ENCODE measurements at regions not wholly inside any gene's neighbourhood (a gene's known extent, or its start where the extent isn't known, plus 50 kb on each side); places are given as distances from the start of the nearest gene placed in this dataset.

GRCh38 chr7:10799475-10799874, 174.2 kb upstream of the PHF14 start:
- Histone ChIP-seq H3K27me3 (ENCODE audit: insufficient read depth, low read length) (no peaks in the 10 kb centered on the region), H3K9me3 (ENCODE audit: low read length) (no peaks in the 10 kb centered on the region), H3K36me3 (ENCODE audit: insufficient read depth, low read length) (no peaks in the 10 kb centered on the region), H3K4me1 (ENCODE audit: insufficient read depth, low read length) (no peaks in the 10 kb centered on the region), H2AFZ (ENCODE audit: low read depth, low read length) (no peak overlapping the region), H3K4me3 (ENCODE audit: low read length) (no peak overlapping the region)

DNA sequence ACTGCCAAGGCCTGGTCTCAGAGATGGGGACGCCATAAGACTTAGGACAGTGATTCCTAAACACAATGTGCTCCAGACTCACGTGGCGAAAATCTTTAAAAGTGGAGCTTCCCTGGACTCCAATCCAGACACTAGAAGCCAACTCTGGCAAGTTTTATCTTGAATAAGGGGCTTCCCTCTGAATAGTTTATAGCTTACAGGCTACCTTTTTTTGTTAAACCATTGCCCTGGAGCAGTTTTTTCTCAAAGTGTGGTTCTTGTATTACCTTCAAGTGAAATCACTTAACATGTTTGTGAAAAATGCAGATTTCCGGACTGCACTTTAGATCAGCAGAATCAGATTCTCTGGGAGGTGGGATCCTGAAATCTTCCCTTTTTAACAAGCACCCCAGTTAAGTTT, 171.7 kb upstream of the PHF14 start:
- H3K27me3 ChIP-seq (ENCODE audit: insufficient read depth, low read length): no peaks in the 10 kb centered on the region
- H3K36me3 ChIP-seq (ENCODE audit: insufficient read depth, low read length): no peaks in the 10 kb centered on the region
- H2AFZ ChIP-seq (ENCODE audit: low read depth, low read length): no peak overlapping the region
- no peaks in the 10 kb centered on the region for H3K9me3 ChIP-seq (ENCODE audit: low read length)
- H3K4me3 ChIP-seq (ENCODE audit: low read length): no peak overlapping the region
- H3K4me1 ChIP-seq (ENCODE audit: insufficient read depth, low read length): no peaks in the 10 kb centered on the region

- no peak overlapping the region for H3K4me3 ChIP-seq (ENCODE audit: low read length)
- H3K27me3 ChIP-seq (ENCODE audit: insufficient read depth, low read length): no peaks in the 10 kb centered on the region
- no peaks in the 10 kb centered on the region for H3K9me3 ChIP-seq (ENCODE audit: low read length)
- no peaks in the 10 kb centered on the region for H3K36me3 ChIP-seq (ENCODE audit: insufficient read depth, low read length)
- no peak overlapping the region for H2AFZ ChIP-seq (ENCODE audit: low read depth, low read length)
- H3K4me1 ChIP-seq (ENCODE audit: insufficient read depth, low read length): no peaks in the 10 kb centered on the region
These were observed 171.1 kb upstream of the PHF14 start for GRCh38 chr7:10802526-10802925.

DNA sequence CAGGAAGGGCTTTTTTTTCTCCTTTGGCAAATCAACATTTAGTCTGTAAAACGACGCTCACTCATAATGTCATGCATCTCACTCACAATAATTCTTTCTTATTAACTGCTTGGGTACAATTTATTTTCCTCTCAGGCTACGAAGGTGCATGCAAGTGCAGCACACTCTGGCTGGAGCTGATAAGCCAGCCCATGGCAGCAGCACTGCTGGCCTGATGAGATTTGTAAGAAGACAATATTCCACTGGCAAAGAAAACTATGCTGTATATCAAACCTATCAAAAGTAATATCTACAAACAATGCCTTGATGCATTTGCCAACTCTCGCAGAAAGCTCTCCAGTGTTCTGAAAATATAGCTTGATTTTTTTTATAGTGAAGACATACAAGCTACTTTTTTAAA, 170.0 kb upstream of the PHF14 start:
- H3K9me3 ChIP-seq (ENCODE audit: low read length): no peaks in the 10 kb centered on the region
- no peak overlapping the region for H3K4me3 ChIP-seq (ENCODE audit: low read length)
- no peaks in the 10 kb centered on the region for H3K4me1 ChIP-seq (ENCODE audit: insufficient read depth, low read length)
- no peak overlapping the region for H2AFZ ChIP-seq (ENCODE audit: low read depth, low read length)
- H3K36me3 ChIP-seq (ENCODE audit: insufficient read depth, low read length): no peaks in the 10 kb centered on the region
- no peaks in the 10 kb centered on the region for H3K27me3 ChIP-seq (ENCODE audit: insufficient read depth, low read length)

DNA sequence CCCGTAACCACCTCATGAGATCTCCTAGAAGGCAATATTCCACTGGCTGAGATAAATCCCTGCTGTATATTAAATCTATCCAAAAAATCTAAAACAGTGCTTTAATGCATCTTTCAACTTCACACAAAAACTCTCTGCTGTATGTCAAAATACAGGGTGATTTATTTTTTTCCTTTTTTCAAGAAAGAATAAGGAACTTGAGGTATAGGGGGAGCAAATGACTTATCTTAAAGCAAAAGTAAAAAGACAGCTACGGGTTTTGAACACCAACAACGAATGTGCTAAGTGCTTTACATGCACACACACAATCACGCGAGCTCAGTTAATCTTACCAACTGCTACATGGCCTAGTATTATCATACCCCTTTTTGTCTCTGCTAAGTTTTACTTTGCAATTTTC, 168.9 kb upstream of the PHF14 start:
- Histone ChIP-seq H3K9me3 (ENCODE audit: low read length) (no peaks in the 10 kb centered on the region), H2AFZ (ENCODE audit: low read depth, low read length) (no peak overlapping the region), H3K27me3 (ENCODE audit: insufficient read depth, low read length) (no peaks in the 10 kb centered on the region), H3K36me3 (ENCODE audit: insufficient read depth, low read length) (no peaks in the 10 kb centered on the region), H3K4me1 (ENCODE audit: insufficient read depth, low read length) (no peaks in the 10 kb centered on the region), H3K4me3 (ENCODE audit: low read length) (no peak overlapping the region)

GRCh38 chr7:10815546-10815945, 158.1 kb upstream of the PHF14 start:
- H3K27me3 ChIP-seq (ENCODE audit: insufficient read depth, low read length): no peaks in the 10 kb centered on the region
- no peak overlapping the region for H3K4me3 ChIP-seq (ENCODE audit: low read length)
- no peaks in the 10 kb centered on the region for H3K36me3 ChIP-seq (ENCODE audit: insufficient read depth, low read length)
- no peak overlapping the region for H2AFZ ChIP-seq (ENCODE audit: low read depth, low read length)
- H3K4me1 ChIP-seq (ENCODE audit: insufficient read depth, low read length): no peaks in the 10 kb centered on the region
- H3K9me3 ChIP-seq (ENCODE audit: low read length): no peaks in the 10 kb centered on the region

DNA sequence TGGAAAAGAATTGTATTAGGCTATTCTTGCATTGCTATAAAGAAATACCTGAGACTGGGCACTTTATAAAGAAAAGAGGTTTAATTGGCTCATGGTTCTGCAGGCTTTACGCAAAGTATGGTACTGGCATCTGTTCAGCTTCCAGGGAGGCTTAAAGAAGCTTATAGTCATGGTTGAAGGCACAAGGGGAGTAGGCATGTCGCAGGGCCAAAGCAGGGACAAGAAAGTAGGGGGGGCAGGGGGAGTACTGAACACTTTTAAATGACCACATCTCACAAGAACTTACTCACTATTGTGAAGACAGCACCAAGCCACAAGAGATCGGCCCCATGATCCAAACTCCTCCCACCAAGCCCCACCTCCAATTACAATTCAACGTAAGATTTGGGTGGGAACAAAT, 152.5 kb upstream of the PHF14 start:
- Histone ChIP-seq H3K4me1 (ENCODE audit: insufficient read depth, low read length) (no peaks in the 10 kb centered on the region), H3K9me3 (ENCODE audit: low read length) (no peaks in the 10 kb centered on the region), H3K4me3 (ENCODE audit: low read length) (no peak overlapping the region), H2AFZ (ENCODE audit: low read depth, low read length) (no peak overlapping the region), H3K36me3 (ENCODE audit: insufficient read depth, low read length) (no peaks in the 10 kb centered on the region), H3K27me3 (ENCODE audit: insufficient read depth, low read length) (no peaks in the 10 kb centered on the region)

- Histone ChIP-seq H3K27me3 (ENCODE audit: insufficient read depth, low read length) (no peaks in the 10 kb centered on the region), H3K4me1 (ENCODE audit: insufficient read depth, low read length) (no peaks in the 10 kb centered on the region), H3K9me3 (ENCODE audit: low read length) (no peaks in the 10 kb centered on the region), H3K36me3 (ENCODE audit: insufficient read depth, low read length) (no peaks in the 10 kb centered on the region), H2AFZ (ENCODE audit: low read depth, low read length) (no peak overlapping the region), H3K4me3 (ENCODE audit: low read length) (no peak overlapping the region)
These were observed 149.5 kb upstream of the PHF14 start for GRCh38 chr7:10824154-10824553.

- Histone ChIP-seq H3K9me3 (ENCODE audit: low read length) (no peaks in the 10 kb centered on the region), H3K4me3 (ENCODE audit: low read length) (no peak overlapping the region), H3K27me3 (ENCODE audit: insufficient read depth, low read length) (no peaks in the 10 kb centered on the region), H2AFZ (ENCODE audit: low read depth, low read length) (no peak overlapping the region), H3K4me1 (ENCODE audit: insufficient read depth, low read length) (no peaks in the 10 kb centered on the region), H3K36me3 (ENCODE audit: insufficient read depth, low read length) (no peaks in the 10 kb centered on the region)
These were observed 135.4 kb upstream of the PHF14 start for GRCh38 chr7:10838228-10838627.

DNA sequence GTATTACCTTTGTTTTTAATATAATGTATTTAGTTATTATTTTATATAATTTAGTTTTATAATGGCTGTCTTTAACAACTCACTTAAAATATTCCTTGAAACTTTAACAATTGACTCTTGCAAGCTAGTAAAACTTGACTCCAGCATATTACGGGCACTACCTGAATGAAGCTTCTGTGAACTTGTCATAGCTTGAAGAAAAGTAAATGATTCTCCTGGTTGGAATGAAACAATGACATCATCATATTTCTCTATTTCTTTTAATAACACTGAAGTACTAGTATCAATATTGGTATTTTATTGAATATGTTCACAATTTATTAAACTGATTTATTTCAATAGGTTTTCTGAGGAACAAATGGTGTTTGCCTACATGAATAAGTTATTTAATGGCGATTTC, 128.4 kb upstream of the PHF14 start:
- H3K4me3 ChIP-seq (ENCODE audit: low read length): no peak overlapping the region
- no peaks in the 10 kb centered on the region for H3K9me3 ChIP-seq (ENCODE audit: low read length)
- H3K27me3 ChIP-seq (ENCODE audit: insufficient read depth, low read length): no peaks in the 10 kb centered on the region
- no peaks in the 10 kb centered on the region for H3K4me1 ChIP-seq (ENCODE audit: insufficient read depth, low read length)
- no peaks in the 10 kb centered on the region for H3K36me3 ChIP-seq (ENCODE audit: insufficient read depth, low read length)
- no peak overlapping the region for H2AFZ ChIP-seq (ENCODE audit: low read depth, low read length)

DNA sequence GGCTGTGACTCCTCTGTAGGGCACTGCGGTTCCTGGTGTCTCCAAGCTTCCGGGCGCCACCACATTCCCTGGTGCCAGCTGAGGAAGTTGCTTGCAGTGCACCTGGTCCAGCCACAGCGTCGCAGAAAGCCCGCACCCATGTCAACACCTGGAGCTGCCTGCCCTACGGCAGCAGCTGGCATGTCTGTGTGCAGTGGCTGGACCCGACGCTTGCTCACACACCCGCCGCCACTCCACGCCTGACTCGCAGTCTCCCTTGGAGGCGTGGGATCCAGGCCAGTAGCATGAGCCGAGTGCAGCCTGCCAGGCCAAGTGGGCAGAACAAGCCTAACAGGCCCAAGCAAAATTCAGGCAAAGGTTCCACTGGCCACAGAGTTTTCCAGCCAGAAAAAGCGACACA, 118.1 kb upstream of the PHF14 start:
- H2AFZ ChIP-seq (ENCODE audit: low read depth, low read length): no peak overlapping the region
- H3K9me3 ChIP-seq (ENCODE audit: low read length): no peaks in the 10 kb centered on the region
- H3K4me1 ChIP-seq (ENCODE audit: insufficient read depth, low read length): no peaks in the 10 kb centered on the region
- H3K4me3 ChIP-seq (ENCODE audit: low read length): no peak overlapping the region
- H3K27me3 ChIP-seq (ENCODE audit: insufficient read depth, low read length): no peaks in the 10 kb centered on the region
- no peaks in the 10 kb centered on the region for H3K36me3 ChIP-seq (ENCODE audit: insufficient read depth, low read length)

GRCh38 chr7:10860516-10860915, 113.2 kb upstream of the PHF14 start:
- no peaks in the 10 kb centered on the region for H3K27me3 ChIP-seq (ENCODE audit: insufficient read depth, low read length)
- no peaks in the 10 kb centered on the region for H3K36me3 ChIP-seq (ENCODE audit: insufficient read depth, low read length)
- no peaks in the 10 kb centered on the region for H3K9me3 ChIP-seq (ENCODE audit: low read length)
- H3K4me1 ChIP-seq (ENCODE audit: insufficient read depth, low read length): no peaks in the 10 kb centered on the region
- H2AFZ ChIP-seq (ENCODE audit: low read depth, low read length): no peak overlapping the region
- H3K4me3 ChIP-seq (ENCODE audit: low read length): no peak overlapping the region

- Histone ChIP-seq H3K36me3 (ENCODE audit: insufficient read depth, low read length) (no peaks in the 10 kb centered on the region), H2AFZ (ENCODE audit: low read depth, low read length) (no peak overlapping the region), H3K9me3 (ENCODE audit: low read length) (no peaks in the 10 kb centered on the region)
These were observed 110.2 kb upstream of the PHF14 start for GRCh38 chr7:10863476-10863875.

DNA sequence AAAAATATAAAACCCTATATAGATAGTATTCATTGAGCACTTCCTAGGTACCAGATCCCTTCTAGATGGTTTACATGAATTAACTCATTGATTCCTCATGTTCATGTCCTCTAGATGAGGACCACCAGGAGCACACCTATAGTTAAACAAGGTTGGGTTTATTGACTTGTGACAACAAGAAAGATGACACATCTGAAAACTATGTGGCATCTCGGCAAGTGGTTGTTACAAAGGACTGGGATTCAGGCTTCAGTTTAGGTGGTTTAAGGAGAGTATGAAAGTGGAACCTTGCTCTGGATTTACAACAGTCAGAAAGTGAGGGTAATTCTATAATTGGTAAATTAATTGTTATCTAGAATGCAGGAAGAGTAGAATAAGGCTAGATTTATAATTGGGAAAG, 99.0 kb upstream of the PHF14 start:
- H3K4me3 ChIP-seq (ENCODE audit: low read length): no peak overlapping the region
- H3K4me1 ChIP-seq (ENCODE audit: insufficient read depth, low read length): no peaks in the 10 kb centered on the region
- H3K36me3 ChIP-seq (ENCODE audit: insufficient read depth, low read length): no peaks in the 10 kb centered on the region
- H3K27me3 ChIP-seq (ENCODE audit: insufficient read depth, low read length): no peaks in the 10 kb centered on the region
- H2AFZ ChIP-seq (ENCODE audit: low read depth, low read length): no peak overlapping the region
- no peaks in the 10 kb centered on the region for H3K9me3 ChIP-seq (ENCODE audit: low read length)

More at GRCh38 chr7:10863476-10863875, 110.2 kb upstream of the PHF14 start:
- no peak overlapping the region for H3K4me3 ChIP-seq (ENCODE audit: low read length)
- no peaks in the 10 kb centered on the region for H3K27me3 ChIP-seq (ENCODE audit: insufficient read depth, low read length)
- H3K4me1 ChIP-seq (ENCODE audit: insufficient read depth, low read length): no peaks in the 10 kb centered on the region

Data from neuron (in vitro differentiated cells).